ENCODE measurements at regions not wholly inside any gene's neighbourhood (a gene's known extent, or its start where the extent isn't known, plus 50 kb on each side); places are given as distances from the start of the nearest gene placed in this dataset.

GRCh38 chr7:41238851-41239331 is 464.0 kb downstream of the INHBA start:
- no peaks in the 10 kb centered on the region for H3K27me3 ChIP-seq (replicated peaks; ENCODE audit: insufficient read depth)
- 15% methylated on average over 1 of the region's 1 CpG for WGBS
- H3K4me3 ChIP-seq, result no peak overlapping the region
- H3K9me3 ChIP-seq, result no peaks in the 10 kb centered on the region
- intact Hi-C loops (cut with DNase I), result no loop called here
- no peaks in the 10 kb centered on the region for H3K4me1 ChIP-seq (replicated peaks)
- H3K36me3 ChIP-seq, result no peaks in the 10 kb centered on the region
- no peak overlapping the region for H3K27ac ChIP-seq
- no peak for TF ChIP-seq CTCF (IDR thresholded peaks at IDR 0.05)
- no peak for TF ChIP-seq POLR2A (IDR thresholded peaks at IDR 0.05)
- TF ChIP-seq POLR2AphosphoS5 (IDR thresholded peaks at IDR 0.05), result no peak
- DNase-seq (ENCODE audit: low spot score), result no peak

- no peak overlapping the region for H3K4me3 ChIP-seq
- WGBS, result 86% methylated on average over 4 of the region's 4 CpGs
These were observed 464.9 kb downstream of the INHBA start for GRCh38 chr7:41237956-41238355.

GRCh38 chr7:41232086-41232485 is 470.8 kb downstream of the INHBA start:
- Histone ChIP-seq H3K9me3 (no peaks in the 10 kb centered on the region), H3K27me3 (replicated peaks; ENCODE audit: insufficient read depth) (no peaks in the 10 kb centered on the region), H3K4me1 (replicated peaks) (no peaks in the 10 kb centered on the region), H3K27ac (no peak overlapping the region), H3K36me3 (no peaks in the 10 kb centered on the region), H3K4me3 (no peak overlapping the region)
- DNase-seq (ENCODE audit: low spot score), result no peak
- intact Hi-C loops (cut with DNase I), result no loop called here
- 97% methylated on average over 2 of the region's 2 CpGs for WGBS
- TF ChIP-seq POLR2AphosphoS5 (IDR thresholded peaks at IDR 0.05), result no peak
- no peak for TF ChIP-seq POLR2A (IDR thresholded peaks at IDR 0.05)
- TF ChIP-seq CTCF (IDR thresholded peaks at IDR 0.05), result no peak

More at GRCh38 chr7:41237956-41238355, 464.9 kb downstream of the INHBA start:
- no peak for TF ChIP-seq CTCF (IDR thresholded peaks at IDR 0.05)
- no peak for TF ChIP-seq POLR2A (IDR thresholded peaks at IDR 0.05)
- TF ChIP-seq POLR2AphosphoS5 (IDR thresholded peaks at IDR 0.05), result no peak
- no peak for DNase-seq (ENCODE audit: low spot score)
- intact Hi-C loops (cut with DNase I), result no loop called here
- Histone ChIP-seq H3K27me3 (replicated peaks; ENCODE audit: insufficient read depth) (no peaks in the 10 kb centered on the region), H3K27ac (no peak overlapping the region), H3K4me1 (replicated peaks) (no peaks in the 10 kb centered on the region), H3K36me3 (no peaks in the 10 kb centered on the region), H3K9me3 (no peaks in the 10 kb centered on the region)

GRCh38 chr7:41224063-41224763 is 478.7 kb downstream of the INHBA start:
- WGBS, result 71% methylated on average over 6 of the region's 6 CpGs
- Histone ChIP-seq H3K36me3 (no peaks in the 10 kb centered on the region), H3K9me3 (no peaks in the 10 kb centered on the region), H3K4me3 (no peak overlapping the region), H3K4me1 (replicated peaks) (no peaks in the 10 kb centered on the region), H3K27me3 (replicated peaks; ENCODE audit: insufficient read depth) (no peaks in the 10 kb centered on the region), H3K27ac (no peak overlapping the region)
- intact Hi-C loops (cut with DNase I), result no loop called here
- TF ChIP-seq CTCF (IDR thresholded peaks at IDR 0.05), result no peak
- TF ChIP-seq POLR2A (IDR thresholded peaks at IDR 0.05), result no peak
- TF ChIP-seq POLR2AphosphoS5 (IDR thresholded peaks at IDR 0.05), result peak; percentile 28
- DNase-seq (ENCODE audit: low spot score), result peak; percentile 20

GRCh38 chr7:41222746-41223145 is 480.1 kb downstream of the INHBA start:
- Histone ChIP-seq H3K27me3 (replicated peaks; ENCODE audit: insufficient read depth) (no peaks in the 10 kb centered on the region), H3K9me3 (no peaks in the 10 kb centered on the region), H3K4me3 (no peak overlapping the region), H3K4me1 (replicated peaks) (no peaks in the 10 kb centered on the region), H3K36me3 (no peaks in the 10 kb centered on the region), H3K27ac (no peak overlapping the region)
- intact Hi-C loops (cut with DNase I), result no loop called here
- WGBS, result 96% methylated on average over 3 of the region's 3 CpGs
- TF ChIP-seq POLR2AphosphoS5 (IDR thresholded peaks at IDR 0.05) (no peak), POLR2A (IDR thresholded peaks at IDR 0.05) (no peak), CTCF (IDR thresholded peaks at IDR 0.05) (no peak)
- DNase-seq (ENCODE audit: low spot score), result no peak
